ENCODE measurements at regions not wholly inside any gene's neighbourhood (a gene's known extent, or its start where the extent isn't known, plus 50 kb on each side); places are given as distances from the start of the nearest gene placed in this dataset.

DNA sequence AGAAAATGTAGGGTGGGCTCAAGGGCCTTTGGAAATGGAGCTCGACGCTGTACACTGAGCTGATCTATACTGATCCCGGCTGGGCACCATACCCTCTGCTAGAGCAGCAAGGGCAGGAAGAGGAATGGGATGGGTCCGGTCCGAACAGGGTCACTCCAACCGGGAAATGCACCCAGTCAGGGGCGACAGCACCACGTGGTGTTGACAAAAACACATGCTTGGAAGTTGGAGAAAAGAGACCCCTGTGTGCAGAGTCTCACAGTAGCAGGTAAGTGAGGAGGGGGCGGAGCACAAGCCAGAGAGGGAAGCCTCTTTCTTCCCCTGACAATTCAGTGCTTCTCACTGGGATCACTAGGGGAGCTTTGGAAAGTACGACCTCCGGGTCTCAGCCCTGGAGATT is 84.1 kb upstream of the ASB18 start:
- TF ChIP-seq, protein P1, sequence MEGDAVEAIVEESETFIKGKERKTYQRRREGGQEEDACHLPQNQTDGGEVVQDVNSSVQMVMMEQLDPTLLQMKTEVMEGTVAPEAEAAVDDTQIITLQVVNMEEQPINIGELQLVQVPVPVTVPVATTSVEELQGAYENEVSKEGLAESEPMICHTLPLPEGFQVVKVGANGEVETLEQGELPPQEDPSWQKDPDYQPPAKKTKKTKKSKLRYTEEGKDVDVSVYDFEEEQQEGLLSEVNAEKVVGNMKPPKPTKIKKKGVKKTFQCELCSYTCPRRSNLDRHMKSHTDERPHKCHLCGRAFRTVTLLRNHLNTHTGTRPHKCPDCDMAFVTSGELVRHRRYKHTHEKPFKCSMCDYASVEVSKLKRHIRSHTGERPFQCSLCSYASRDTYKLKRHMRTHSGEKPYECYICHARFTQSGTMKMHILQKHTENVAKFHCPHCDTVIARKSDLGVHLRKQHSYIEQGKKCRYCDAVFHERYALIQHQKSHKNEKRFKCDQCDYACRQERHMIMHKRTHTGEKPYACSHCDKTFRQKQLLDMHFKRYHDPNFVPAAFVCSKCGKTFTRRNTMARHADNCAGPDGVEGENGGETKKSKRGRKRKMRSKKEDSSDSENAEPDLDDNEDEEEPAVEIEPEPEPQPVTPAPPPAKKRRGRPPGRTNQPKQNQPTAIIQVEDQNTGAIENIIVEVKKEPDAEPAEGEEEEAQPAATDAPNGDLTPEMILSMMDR (IDR thresholded peaks at IDR 0.05) = no peak
- no peak for TF ChIP-seq POLR2A (IDR thresholded peaks at IDR 0.05)
- TF ChIP-seq POLR2AphosphoS5 (IDR thresholded peaks at IDR 0.05) = no peak

All from breast epithelium (tissue), 3 donors.